ENCODE measurements at regions not wholly inside any gene's neighbourhood (a gene's known extent, or its start where the extent isn't known, plus 50 kb on each side); places are given as distances from the start of the nearest gene placed in this dataset.

GRCh38 chr4:149140841-149141240, 674.8 kb downstream of the IQCM start:
- TF ChIP-seq CTCF (IDR thresholded peaks at IDR 0.05): no peak
- TF ChIP-seq POLR2A (IDR thresholded peaks at IDR 0.05): no peak

Measured in Peyer's patch (tissue), 4 donors.